GM21528 (cell line): ENCODE measurements at regions not wholly inside any gene's neighbourhood (a gene's known extent, or its start where the extent isn't known, plus 50 kb on each side); places are given as distances from the start of the nearest gene placed in this dataset.

Experiments
- ATAC-seq: cut with Tn5 transposase; IDR thresholded peaks from one replicate; pipeline ENCODE4 v1.9.1; 2021; ENCODE audit warnings: mild to moderate bottlenecking, moderate library complexity; ENCODE audit not compliant: unreplicated experiment, low FRiP score

DNA sequence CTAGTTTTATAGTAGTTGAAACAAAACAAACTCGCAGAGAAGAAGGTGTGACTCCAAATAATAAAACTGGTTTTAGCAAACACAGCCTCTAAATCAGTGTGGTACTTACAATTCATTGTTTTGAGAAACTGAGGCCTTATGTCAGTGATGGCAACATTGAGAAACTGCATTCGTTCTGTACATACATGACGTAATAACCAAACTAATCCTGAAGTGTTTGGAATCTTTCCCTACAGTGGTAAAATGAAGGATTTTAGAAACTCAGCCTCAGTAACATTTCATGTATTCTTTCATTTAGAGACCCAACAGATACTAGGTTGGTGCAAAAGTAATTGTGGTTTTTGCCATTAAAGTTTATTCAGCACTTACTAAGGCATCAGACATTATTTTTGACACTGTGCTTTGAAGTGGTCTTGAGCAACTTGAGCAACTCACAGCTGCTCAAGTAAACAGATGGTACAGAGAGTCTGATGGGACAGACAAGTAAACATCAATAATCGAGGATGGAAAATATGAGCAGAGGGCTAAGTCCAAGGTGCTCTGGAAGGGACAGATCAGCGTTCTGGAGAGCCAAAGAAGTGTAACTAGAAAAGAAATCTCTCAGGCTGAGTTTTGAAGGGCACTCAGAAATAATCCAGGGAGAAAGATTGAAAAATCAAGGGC is 390.8 kb upstream of the BOD1L1 start:
- ATAC-seq: no peak

DNA sequence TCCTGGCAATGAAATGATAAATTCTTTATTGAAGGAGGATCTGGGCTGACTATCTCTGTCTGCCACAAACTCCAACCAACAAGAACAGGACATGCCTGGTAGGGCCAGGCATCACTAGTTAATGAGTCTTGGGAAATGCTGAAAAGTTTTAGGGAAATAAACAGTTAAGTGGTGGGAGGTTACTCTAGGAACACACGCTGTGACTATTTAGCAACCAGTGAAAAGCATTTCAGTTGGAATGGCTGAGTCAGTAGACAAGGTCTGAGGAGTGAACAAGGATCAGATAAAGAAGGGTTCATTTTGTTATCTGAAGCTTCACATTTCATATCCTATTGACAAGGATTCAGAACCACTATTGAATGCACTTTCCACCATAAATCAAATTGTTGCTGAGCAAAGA is 394.9 kb upstream of the BOD1L1 start:
- ATAC-seq: no peak

DNA sequence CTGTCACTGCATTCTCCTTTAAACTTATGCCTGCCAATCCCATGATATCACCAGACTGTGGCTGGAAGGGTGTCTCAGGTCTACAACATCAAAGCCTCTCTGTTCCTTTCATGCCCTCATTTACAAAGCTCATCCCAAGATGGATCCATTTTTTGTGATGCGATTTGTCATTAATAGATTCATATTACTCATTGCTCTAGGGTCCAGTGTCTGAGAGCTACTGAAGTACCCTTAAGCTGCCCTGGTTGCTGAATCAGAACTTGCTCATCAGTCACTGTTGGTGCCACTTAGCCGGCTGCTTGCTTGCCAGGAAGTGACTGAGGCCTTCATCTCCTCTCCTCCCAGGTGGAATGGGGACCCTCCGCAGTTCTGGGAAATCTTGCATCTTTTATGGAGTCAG is 395.5 kb upstream of the BOD1L1 start:
- no peak for ATAC-seq

DNA sequence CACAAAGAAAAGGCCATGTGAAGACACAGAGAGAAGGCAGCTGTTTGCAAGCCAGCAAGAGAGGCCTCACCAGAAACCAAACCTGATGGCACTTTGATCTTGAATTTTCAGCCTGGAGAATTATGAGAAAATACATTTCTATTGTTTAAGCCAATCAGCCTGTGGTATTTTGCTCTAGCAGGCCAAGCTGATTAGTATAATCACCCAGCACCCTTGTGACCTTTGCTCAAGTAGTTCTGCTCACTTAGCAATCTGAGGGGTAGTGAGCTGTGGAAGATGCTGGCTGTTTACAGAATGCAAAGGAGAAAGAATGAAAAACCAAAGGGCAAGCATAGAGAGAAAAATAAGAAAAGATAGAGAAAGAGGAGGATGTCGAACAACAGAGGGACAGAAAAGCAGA is 396.4 kb upstream of the BOD1L1 start:
- ATAC-seq: no peak

DNA sequence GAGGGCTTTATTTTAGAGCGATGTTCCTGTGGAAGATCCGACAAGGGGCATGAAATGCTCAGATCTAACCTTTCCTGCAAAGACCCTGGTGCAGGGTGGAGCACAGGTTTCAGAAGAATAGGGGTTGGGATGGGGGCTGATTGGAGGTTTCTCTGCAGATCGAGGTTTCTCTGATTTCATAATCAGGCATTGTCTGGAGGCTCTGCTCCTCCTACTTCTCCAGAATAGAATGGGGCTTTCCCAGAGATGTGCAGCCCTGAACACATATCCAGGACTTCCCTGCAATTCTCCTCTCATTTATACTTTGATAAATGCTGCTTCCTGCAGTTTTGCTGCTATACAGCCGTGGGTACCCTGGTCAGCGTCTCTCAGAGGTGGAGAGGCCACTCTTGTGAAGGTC is 397.6 kb upstream of the BOD1L1 start:
- ATAC-seq: no peak

DNA sequence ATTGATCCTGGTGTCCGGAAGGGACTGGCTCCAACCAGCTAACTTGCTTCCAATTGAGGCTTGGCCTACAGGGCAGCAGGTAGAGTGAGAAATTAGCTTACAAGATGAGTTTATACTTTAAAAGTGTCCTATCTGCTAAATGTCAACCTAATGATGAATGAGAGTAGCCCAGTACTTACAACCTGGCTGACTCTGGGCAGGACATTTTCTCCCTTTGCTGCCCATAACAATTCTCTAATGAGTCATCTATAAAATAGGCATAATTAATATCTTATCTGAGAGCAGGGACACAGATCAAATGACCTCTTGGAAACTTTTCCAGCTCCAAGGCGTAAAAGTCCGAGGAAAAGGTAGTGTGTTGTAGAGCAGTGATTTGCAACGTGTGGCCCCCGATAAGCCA is 398.4 kb upstream of the BOD1L1 start:
- no peak for ATAC-seq

DNA sequence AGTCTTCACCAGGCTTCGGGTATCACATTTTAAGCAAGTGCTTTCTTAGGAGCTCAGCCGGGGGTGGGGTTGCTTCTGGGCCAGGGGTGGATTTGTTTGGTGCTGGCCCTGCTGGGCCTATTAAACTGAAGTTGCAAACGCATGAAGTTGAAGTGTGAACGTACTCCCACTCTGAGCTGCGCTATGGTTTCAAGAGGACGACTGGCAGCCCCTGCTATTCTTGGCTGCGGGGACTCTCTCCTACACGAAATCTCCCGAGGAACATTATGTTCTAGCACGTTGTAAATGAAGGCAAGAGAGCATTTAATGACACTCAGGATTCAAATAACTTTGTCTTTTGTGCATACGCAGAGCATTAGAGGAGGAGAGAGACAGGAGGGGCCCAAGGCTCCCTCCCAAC is 401.3 kb upstream of the BOD1L1 start:
- ATAC-seq: no peak

DNA sequence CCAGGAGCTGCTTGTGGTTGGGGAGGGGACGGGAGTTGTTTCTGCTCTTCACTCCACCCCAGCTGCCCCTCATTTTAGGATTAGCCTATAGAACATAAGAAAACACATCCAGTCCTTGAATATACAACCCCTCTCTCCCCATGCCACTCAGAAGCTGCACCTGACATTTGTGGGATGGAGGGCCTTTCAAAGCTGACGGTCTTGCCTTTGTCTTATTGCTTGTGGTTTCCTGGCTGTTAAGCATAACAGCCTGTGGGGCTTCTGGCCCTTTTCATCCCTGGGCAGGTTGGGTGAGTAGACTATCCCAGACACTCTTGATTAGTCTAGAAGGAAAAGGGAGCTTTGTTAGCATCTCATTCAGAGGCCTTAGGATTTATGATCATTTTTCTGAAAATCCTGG is 407.6 kb upstream of the BOD1L1 start:
- no peak for ATAC-seq

DNA sequence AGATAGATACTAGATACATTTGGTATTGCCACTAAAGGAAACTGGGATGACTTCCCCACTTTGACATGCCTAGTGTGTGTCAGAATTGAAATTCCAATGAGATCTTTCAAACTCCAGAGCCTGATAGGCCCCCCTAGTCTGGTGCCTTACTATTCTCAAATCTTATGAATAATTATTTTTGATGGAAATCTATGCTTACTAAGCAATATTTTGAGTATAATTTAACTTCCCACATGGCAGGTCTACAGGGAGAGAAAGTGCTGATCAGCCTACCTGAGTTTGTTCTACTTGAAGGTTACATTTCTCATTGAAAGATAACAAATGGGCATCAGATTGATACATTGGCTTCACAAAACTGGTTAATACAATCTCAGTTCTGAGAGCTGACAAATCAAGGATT is 415.7 kb upstream of the BOD1L1 start:
- no peak for ATAC-seq

DNA sequence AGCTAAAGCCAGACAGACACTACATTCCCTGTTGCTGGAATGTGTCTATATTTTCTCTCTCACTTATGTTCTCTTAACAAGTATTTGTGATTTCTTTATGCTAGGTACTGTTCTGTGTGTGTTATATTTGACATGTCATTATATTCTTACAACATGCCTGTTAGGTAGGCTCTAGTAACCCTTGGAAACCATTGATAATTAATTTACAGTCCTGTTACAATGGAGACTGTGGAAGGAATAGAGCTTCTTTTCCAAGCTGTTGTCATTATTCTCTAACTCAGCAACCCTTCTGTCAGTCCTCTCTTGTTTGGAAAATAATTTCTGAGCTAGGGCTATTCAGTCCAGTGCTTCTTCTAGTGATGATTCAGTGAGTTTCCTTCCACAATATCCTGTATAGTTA is 419.1 kb upstream of the BOD1L1 start:
- no peak for ATAC-seq

DNA sequence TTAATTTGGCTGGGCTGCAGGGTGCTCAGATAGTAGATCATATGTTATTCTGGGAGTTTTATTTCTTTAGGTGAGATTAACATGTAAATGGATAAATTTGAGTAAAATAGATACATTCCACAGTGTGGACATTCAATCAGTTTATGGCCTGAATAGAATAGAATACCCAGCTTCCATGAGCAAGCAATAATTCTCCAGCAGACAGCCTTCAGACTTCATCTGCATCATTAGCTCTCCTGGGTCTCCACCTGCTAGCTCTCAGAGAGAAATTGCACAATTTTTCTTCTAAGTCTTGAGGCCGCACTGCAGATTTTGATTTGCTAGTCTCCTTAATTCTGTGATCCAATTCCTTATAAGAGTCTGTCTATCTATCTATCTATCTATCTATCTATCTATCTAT is 420.3 kb upstream of the BOD1L1 start:
- ATAC-seq: no peak

DNA sequence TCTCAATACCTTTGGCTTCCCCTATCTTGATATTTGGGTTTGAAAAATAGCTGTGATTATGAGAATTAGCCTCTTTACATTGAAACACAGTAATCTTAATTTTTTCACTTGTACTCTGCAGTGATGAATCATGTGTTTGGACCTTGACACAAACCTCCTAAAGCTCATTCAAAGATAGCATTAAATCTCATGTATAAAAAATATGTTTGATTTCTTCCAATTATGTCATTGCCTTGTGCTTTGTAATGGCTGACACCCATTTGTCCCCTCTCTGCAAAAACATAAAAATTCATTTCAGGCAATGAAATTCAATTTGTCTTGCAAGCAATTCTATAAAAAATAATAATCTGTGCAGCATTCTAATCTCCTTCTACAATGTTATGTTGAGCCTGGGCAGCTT is 422.4 kb upstream of the BOD1L1 start:
- no peak for ATAC-seq

DNA sequence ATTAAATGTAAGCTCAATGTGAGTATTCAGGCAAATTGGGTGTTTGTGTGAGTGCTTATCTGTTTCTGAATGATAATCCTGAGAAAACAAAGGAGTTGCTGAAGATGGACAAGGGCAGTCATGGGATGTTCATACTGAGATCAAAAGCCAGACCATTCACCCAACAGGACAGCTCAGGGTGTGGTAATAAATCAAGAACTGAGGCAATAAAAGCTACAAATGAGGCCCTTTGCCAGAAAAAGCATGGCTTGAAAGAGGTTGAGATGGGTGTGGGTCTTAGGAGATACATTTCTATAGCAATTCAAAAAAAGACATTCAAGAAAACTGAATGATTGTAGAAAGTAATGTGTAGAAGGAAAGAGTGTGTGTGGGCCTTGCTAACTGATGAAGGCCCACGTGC is 425.8 kb upstream of the BOD1L1 start:
- ATAC-seq: no peak

DNA sequence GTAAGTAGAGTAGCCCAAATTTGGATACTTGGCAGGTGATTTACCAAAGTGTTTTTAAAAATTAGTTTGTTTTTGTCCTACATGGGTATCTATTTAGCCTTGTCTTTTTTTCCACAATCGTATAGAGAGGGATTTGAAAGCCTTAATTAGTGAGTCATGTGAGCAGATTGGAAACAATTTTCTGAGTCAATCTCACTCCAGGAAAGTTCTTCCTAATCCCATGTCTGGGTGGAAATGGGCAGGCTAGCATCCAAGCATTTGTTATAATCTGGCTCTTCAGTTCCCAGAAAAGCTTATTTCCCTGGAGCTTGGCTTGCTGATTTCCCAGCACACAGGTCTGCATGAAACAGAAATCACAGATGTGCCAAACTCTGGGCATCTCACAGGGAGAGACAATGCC is 426.9 kb upstream of the BOD1L1 start:
- no peak for ATAC-seq

DNA sequence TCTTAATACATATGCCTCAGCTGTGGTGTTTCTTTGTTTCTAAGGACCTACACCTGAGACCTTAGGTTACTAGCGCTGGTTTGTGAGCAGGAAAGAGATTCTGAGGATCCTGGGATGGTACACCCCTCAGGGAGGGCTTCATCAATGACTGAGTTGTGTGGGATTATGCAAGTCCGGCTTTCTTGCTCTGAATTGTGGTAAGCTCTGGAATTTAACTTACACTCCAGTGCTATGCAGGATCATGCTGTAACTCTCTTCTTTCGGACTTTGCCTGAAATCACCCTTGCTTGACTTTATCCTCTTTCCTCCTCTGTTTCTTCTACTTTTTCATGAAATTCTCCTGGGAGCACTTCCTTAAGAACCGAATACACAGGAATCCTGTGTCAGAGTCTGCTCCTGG is 431.5 kb upstream of the BOD1L1 start:
- no peak for ATAC-seq

DNA sequence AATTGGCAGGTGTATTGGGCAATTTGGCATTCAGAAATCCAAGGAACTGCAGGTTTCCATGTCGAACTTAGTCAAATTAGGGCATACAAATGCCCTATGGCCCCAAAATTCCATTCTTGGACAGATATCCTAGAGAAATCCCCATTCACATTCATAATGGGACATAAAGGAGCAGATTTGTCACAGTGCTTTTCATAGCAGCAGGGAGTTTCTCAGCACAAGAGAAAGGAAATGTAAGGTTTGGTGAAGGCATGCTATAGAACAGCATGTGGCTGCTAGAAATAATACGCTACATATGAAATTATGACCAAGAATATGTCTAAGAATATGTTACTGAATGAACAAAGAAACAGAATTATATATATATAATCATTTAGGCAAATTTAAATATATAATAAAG is 437.5 kb upstream of the BOD1L1 start:
- ATAC-seq: no peak

DNA sequence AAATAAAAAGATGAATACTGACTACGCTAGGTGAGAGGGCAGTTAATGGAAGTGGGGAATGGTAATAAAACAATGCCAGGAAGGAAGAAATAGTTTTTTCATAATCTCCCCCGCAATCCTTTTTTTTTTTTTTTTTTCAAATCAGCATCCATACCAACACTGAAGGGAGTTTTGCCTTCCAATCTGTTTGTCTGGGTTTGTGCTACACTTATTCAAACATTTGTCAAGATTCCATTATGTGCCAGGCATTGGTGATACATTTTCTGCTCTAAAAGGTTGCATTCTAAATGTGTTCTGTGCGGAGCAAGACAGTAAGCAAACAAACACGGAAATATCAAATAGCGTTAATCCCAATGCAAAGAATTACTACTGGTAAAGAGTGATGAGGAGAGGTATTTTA is 437.9 kb upstream of the BOD1L1 start:
- ATAC-seq: no peak

DNA sequence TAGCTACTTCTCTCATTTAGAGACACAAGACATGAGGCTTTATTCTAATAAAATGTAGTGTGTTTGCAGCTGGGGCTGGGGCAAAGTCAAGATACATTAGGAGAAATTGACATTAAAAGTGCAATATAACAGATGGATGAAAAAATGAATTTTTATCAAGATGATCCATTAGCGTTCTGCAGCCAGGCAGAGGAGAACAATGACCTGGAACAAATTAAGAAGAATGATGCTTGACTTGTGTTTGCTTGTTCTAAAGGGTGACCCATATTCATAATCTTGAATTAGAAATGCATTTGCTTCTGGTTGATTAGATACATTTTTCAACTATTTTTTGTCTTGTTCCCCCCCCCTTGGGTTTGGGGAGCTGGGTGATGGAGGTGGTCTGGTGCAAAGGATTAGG is 439.5 kb upstream of the BOD1L1 start:
- ATAC-seq: no peak

DNA sequence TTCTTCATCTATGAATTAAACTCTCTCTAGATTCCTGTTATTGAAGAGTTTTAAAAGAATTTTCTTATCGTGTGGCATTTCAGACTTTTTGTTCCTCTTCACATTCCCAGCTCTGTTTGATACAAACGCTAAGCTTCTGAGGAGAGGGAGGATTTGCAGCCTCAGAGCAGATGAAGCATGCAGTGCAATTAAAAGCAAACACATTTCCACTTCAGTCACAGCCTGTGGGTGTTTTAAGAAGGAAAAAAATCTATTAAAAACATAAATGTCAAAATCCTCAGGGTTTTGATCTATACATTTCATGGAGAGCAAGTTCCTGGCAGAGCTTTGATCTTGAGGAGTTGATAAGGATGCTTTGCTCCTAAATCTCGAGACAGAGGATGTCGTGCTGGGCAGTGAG is 442.4 kb upstream of the BOD1L1 start:
- ATAC-seq: no peak

DNA sequence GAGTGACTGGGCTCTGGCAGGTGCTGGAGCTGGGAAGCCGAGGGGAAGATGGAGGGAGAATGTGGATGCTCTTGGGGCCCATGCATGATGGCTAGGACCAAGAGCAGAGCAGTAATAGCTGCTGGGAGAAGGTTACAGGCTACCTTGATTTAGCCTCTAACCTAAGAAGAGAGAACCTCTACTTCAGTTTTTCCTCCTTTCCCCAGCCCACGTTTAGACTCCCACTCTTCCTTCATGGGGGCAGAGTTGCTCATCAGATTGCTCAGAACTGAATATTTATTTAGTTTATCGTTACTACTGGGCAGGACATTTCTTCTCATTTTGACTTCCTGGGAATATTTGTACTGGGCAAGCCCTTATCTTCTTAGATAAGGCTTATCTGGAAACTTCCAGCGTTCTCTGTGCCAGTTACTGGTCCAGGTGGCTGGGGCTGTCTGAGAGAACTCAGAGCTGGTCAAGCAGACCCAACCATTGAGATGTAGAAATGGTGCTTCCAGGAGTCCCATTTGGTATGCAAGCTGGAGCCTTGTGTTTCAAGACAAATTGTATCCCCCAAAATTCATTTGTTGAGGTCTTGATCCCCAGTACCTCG is 442.9 kb upstream of the BOD1L1 start:
- no peak for ATAC-seq

DNA sequence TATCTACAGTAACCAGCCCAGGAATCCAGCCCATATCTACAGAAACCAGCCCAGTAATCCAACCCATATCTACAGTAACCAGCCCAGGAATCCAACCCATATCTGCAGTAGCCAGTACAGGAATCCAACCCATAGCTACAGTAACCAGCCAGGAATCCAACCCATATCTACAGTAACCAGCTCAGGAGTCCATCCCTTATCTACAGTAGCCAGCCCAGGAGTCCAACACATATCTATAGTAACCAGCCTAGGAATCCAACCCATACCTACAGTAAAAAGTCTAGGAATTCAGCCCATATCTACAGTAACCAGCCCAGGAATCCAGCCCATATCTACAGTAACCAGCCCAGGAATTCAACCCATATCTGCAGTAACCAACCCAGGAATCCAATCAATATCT is 445.0 kb upstream of the BOD1L1 start:
- no peak for ATAC-seq

DNA sequence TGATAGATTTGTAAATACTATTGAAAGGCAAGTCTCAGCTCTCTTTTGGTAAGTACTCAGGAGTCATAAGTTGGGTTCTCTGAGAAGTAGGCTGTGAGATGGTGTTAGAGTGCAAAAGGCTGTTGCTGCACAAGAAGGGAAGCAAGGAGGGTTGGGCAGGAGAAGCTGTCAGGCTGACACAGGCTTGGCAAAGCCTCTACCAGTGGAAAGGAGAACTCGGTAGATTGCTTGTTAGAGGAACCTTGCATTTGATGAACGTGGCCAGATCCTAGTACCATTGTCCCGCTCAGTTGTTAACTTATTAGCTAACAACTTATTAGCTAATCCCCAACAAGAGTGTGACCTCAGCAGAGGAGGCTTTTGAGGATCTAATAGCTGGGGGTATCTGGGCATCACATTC is 449.3 kb upstream of the BOD1L1 start:
- ATAC-seq: no peak

DNA sequence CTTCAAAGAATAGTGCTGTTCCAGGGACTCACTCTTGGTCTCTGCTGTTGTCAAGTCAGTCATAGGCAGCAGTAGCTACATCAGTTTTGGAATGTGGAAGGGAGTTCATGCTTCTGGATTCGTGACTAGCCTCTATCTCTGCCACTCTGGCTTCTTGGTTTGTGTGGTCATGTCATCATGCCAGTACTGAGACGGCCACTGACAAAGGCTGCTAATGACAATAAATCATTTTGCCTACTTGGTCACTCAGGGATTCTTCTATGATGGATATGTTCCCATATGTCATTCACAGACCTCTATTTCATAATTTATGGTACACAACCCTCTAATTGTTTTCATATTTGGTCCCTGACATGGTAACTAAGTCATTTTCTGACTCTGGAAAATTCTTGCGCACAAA is 450.8 kb upstream of the BOD1L1 start:
- no peak for ATAC-seq
